Activated T-cell treated with anti-CD3 and anti-CD28 coated beads, Interleukin-2, amount 50 U/mL, for 48 hours (primary cell): ENCODE measurements at regions not wholly inside any gene's neighbourhood (a gene's known extent, or its start where the extent isn't known, plus 50 kb on each side); places are given as distances from the start of the nearest gene placed in this dataset.

Experiments
- DNase-seq, 2 experiments: peaks; one replicate each; pipeline ENCODE4 v3.0.0-alpha.2; 2020

- DNase-seq = no peak
Observed at GRCh38 chr2:129709956-129710598, 269.4 kb upstream of the RAB6C start.

DNA sequence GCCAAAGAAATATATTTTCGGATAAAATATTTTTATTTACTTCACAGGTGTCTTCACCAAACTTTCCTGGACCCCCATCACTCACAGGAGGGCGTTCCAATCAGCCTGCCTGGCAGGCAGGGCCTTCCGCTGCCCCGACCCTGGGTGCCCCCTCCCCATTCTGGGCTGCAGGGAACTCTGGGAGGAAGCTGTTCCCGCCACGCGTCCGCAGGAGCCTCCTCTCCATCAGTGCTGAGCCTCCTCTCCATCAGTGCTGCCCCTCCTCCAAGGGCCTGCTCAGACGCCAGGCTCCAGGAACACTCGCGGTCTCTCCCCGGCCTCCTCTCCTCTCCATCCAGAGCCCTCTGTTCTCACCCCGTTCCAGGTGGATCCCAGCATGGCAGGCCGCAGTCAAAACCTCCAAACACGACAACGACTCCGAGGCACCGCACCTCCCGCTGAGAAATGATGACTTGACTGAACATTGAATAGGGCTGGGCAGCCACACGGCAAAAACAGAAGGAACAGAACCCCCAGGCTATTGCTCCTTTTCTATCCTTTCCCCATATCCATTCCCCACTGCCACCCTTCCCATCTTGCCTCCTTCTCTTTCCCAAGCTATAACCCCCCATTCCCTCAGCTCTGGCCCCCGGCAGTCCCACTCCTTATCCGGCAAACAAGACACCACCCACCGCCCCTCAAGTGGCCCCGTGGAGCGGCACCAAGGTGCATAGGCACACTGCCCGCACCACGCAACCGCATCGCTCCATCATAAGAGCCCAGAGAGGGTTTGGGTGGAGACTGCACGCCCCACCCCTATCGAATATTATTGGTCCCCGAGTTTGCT, 268.6 kb upstream of the RAB6C start:
- DNase-seq = no peak

DNA sequence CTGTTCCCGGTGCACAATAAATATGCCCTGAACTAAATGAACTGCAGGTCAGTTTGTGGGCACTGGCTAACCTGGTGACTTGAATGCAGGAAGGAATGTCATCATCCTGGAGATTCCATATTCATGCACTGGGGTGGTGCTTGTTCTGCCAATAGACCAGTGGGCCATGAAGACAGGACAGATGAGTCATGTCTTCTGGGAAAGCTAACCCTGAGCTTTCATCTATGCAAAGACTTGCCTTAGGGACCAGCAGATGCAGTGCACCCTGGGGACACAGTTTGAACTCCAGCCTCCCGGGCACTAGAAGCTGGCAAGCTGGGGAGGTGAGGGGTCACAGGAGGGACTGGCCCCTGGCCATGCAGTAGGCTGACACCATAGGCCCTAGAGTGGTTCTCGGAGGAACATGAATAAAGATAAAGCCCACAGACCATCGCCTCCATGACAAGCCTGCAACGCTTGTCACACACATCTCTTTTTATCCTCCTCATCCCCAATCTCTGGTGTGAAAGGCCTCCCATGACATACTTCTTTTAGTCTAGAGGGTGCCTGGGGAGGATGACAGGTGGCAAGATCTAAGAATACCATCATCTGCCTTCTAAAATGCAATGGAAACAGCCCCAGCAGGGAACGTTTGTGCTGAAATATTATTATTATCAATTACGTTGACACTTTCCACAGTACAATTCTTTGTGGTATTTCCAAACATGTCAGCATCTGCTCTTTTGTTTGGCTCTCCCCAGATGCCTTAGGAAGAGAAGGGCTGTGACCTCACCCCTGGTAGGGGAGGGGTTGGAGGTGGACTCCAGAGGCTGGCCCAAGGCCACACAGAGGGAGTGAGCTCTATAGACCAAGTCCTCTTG, 267.4 kb upstream of the RAB6C start:
- no peak for DNase-seq

- no peak for DNase-seq
Observed at GRCh38 chr2:129712676-129712985, 266.8 kb upstream of the RAB6C start.

DNA sequence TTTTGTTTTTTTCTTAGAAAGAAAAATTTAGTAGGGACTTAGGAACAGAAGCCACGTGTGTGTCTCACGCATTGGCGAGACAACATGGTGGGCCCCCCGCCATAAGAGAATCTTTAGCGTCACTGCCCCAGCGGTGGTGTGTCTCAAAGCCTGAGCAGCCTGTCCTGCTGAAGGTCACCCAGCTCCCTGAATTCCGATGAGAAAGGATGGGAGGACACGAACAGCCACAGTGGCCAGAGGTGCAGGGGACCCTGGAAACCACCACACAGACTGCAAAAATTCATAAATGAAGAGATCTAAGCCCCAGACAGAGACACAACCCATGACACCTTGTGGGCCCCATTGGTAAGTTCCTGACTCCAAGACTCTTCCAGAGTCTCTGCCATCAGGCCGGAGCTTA, 266.1 kb upstream of the RAB6C start:
- DNase-seq = no peak

DNA sequence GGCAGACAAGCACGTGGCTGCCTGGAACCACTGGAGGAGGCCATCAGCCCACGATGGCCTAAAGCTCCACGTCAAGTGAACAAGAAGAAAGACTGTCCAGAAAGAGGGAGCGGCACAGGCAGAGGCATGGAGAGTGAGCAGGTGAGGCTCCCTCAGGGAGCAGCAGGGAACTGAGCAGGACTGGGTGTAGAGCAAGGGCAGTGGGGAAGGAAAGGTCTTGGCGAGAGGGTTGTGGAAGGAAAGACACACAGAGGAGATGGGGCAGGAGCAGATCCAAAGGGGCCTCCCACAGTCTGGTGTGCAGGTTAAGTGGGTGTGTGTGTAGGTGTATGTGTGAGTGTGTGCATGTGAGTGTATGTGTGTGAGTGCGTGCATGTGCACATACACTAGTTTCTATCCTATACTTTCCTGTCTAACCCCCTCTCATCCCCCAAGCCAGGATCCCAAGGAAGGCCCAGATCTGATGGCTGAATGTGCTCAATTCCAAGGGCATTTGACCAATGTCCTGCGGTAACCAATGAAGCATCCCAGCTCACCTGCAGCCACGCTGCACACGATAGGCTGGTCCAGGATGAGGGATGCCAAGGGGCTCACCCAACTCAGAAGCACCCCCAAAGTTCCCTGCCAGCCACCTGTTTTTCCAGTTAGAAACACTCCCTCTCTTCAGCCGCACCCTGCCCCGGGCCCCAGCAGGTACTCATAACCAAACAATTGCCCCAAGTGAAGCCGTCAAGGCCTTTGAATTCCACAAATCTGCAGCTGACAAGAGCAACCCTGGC, 262.5 kb upstream of the RAB6C start:
- DNase-seq = no peak

- DNase-seq = no peak
Observed at GRCh38 chr2:129717560-129718130, 261.8 kb upstream of the RAB6C start.

- DNase-seq = no peak
Observed at GRCh38 chr2:129719335-129719734, 260.1 kb upstream of the RAB6C start.

- no peak for DNase-seq
Observed at GRCh38 chr2:129720360-129720759, 259.1 kb upstream of the RAB6C start.

GRCh38 chr2:129720761-129721160, 258.7 kb upstream of the RAB6C start:
- DNase-seq = no peak

DNA sequence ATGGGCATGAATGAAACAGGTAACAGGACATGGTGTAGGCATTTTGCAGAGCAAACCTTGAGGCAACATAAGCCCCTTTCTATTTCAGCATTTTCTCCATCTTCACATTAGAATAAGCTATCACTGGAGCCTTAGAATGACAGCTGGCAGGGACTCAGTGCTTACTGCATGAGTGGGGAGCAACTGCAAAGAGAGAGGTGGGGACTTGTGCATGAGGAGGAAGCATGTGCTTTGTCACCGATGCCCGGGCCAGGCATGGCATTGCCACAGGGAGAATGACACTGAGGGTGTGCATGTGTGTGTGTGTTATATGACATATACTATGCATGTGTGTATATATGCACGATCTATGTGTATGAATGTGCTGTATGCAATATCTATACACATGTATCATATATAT, 258.2 kb upstream of the RAB6C start:
- no peak for DNase-seq

DNA sequence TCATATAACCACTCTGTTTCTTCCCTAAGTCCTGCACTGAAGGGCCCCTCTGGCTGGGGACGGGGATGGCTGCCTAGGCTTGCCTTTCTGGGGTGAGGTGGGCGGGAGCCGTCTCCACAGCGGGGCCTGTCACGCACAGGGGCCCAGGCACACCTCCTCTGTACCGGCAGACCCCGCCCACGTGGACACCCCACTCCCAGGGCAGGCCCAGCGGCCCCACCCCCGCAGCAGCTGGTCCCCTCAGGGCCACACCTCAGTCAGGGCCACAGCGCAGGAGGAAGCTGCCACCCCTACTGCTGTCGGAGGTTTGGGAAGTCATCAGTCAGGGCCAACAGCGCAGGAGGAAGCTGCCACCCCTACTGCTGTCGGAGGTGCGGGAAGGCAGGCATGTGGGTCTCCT, 257.6 kb upstream of the RAB6C start:
- DNase-seq = no peak

- DNase-seq = no peak
Observed at GRCh38 chr2:129722306-129723019, 257.0 kb upstream of the RAB6C start.

- no peak for DNase-seq
Observed at GRCh38 chr2:129723277-129724020, 256.0 kb upstream of the RAB6C start.

DNA sequence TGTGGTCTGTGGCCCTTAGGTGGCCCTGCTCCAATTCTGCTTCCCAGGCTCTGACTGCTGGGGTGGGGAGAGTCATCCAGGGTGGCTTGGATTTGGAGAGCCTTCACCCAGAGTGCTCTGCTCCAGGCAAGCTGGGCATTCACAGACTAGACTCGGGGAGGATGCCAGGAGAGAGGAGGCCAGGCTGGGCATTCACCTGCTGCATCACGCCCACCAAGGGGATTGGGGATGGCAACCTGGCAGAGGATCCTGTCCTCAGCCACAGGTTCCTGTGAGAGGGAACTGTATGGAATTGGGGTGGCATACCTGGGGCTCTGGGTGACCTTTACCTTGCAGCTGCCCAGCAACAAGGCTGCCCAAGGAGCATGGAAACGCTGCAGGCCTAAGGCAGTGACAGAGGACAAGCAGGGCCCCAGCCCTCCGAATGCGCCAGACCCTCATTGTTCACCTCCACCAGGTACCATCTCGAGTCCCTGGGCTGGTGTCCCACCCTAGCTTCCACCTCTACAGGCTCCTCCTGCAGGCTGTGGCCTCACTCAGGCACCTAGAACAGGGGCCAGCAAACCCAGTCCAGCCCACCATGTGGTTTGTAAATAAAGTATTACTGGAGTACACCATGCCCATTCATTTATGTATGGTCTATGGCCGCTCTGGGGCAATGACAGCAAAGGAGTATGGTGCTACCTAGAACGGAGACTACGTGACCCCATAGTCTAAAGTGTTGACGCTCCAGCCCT, 255.3 kb upstream of the RAB6C start:
- no peak for DNase-seq

- no peak for DNase-seq
Observed at GRCh38 chr2:129726216-129726615, 253.2 kb upstream of the RAB6C start.

DNA sequence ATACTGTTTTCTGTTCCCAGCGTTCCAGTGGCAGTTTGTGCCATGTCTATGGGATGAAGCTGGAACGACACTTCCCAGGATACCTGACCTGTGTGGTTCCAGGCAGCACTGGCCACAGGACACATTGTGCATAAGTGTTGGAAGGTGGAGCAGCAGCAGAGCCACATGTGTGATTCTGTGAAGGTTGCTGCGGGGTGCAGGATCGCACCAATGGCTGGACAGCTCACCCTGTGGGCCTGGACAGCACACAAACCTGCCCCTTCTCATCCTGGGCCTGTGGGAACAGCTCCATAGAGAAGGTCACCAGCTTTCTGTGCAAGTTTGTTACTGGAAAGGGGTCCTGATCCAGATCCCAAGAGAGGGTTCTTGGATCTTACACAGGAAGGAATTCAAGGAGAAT, 252.2 kb upstream of the RAB6C start:
- DNase-seq = no peak

DNA sequence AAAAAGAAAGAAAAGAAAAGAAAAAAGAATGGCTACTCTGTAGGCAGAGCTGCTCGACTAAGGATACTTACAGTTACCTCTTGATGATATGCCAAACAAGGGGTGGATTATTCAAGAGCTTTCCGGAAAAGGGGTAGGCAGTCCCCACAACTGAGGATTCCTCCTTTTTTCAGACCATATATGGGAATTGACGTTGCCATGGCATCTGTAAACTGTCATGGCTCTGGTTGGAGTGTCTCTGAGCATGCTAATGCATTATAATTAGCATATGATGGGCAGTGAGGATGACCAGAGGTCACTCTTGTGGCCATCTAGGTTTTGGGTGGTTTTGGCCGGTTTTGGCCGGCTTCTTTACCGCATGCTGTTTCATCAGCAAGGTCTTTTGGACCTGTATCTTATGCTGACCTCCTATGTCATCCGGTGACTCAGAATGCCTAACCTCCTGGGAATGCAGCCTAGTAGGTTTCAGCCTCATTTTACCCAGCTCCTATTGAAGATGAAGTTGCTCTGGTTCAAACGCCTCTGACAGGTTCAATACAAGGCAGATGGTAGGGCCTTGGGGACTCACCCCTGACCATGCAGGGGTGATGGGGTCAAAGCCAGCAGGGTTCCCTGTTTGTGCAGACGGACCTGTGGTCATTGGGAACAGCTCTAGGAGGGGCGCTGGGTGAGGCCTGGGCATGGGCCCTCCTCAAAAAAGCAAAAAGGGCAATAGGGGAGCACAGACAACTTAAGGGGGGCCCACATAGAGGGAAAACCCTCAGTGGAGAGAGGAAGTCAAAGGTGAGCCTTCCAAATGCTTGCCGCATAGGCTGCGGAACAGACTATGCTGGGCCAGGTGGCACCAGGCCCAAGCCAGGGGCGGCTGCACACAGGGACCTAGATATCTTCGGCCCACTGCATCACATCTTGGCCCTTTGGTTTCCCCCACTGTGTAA, 251.2 kb upstream of the RAB6C start:
- DNase-seq = no peak

GRCh38 chr2:129729011-129729410, 250.5 kb upstream of the RAB6C start:
- DNase-seq = no peak
